GM12878 (cell line): ENCODE measurements at regions not wholly inside any gene's neighbourhood (a gene's known extent, or its start where the extent isn't known, plus 50 kb on each side); places are given as distances from the start of the nearest gene placed in this dataset.

ENCODE experiments used
- ATAC-seq: fragments of 200-7000 bp; cut with Tn5 transposase; 3 replicates; pipeline ENCODE4 v1.9.1; 2020; ENCODE audit warnings: mild to moderate bottlenecking, moderate library complexity
- BruUV-seq: library from RNA; stranded (reverse); fragments of 400-500 nt; replicated peaks from 2 replicates; lab custom pipeline; 2021; lab: Mats Ljungman, UMichigan
- CTCF ChIA-PET: fragments of 300-600 bp; sonication (Branson Sonifier 250); formaldehyde crosslinking; extraction: SDS; loops from one replicate; lab custom pipeline; 2021; ENCODE audit warnings: inconsistent platforms; lab: Yijun Ruan, JAX
- POLR2A ChIA-PET: fragments of 350-600 bp; formaldehyde crosslinking; extraction: SDS; loops from one replicate; lab custom pipeline; 2021; ENCODE audit warnings: inconsistent platforms; lab: Charles Lee
- RAD21 ChIA-PET: fragments of 300-600 bp; sonication (Branson Sonifier 250); formaldehyde crosslinking; loops from one replicate; lab custom pipeline; 2023; ENCODE audit warnings: antibody characterized with exemption; ENCODE audit not compliant: unreplicated experiment; lab: Charles Lee
- SMC1A ChIA-PET: fragments of 300-600 bp; sonication (Branson Sonifier 250); formaldehyde crosslinking; loops from one replicate; lab custom pipeline; 2023; ENCODE audit not compliant: unreplicated experiment, uncharacterized antibody; lab: Charles Lee
- DNase-seq: peaks from one replicate; pipeline ENCODE4 v3.0.0-alpha.2; 2011; ENCODE audit warnings: low read depth, low spot score
- FAIRE-seq: peaks from 3 replicates; lab custom pipeline; 2011; peaks lifted over from hg19 to GRCh38; lab: Jason Lieb, UNC
- H2AFZ ChIP-seq: 2 replicates; pipeline ENCODE4 v1.6.0; 2011; ENCODE audit warnings: low read depth, low read length, control low read depth; ENCODE audit not compliant: control insufficient read depth
- H3K27ac ChIP-seq: 2 replicates; pipeline ENCODE4 v1.5.1; 2011; ENCODE audit warnings: control low read depth; ENCODE audit not compliant: control insufficient read depth, insufficient read depth
- H3K27me3 ChIP-seq, 2 experiments: replicated peaks in 1 of 2; 2 replicates each; pipeline versions ENCODE4 v1.6.0 to v1.6.1; 2011; ENCODE audit warnings: low read length in 1 of 2; ENCODE audit not compliant: control insufficient read depth in 2 of 2, insufficient read depth in 2 of 2
- H3K36me3 ChIP-seq, 2 experiments: 2 replicates each; pipeline ENCODE4 v1.5.1; 2011; ENCODE audit warnings: low read length in 1 of 2; ENCODE audit not compliant: control insufficient read depth in 2 of 2, insufficient read depth in 2 of 2
- H3K4me1 ChIP-seq: 2 replicates; pipeline ENCODE4 v1.6.1; 2011; ENCODE audit warnings: mild to moderate bottlenecking, low read length, moderate library complexity, mixed read lengths; ENCODE audit not compliant: control insufficient read depth, insufficient read depth
- H3K4me2 ChIP-seq: 2 replicates; pipeline ENCODE4 v1.6.0; 2011; ENCODE audit warnings: control low read depth; ENCODE audit not compliant: control insufficient read depth, insufficient read depth
- H3K4me3 ChIP-seq: fragments of 200-600 bp; sonication (generic); 2 replicates; pipeline ENCODE4 v1.5.1; 2016
- H3K79me2 ChIP-seq: 2 replicates; pipeline ENCODE4 v1.6.0; 2011; ENCODE audit warnings: low read length; ENCODE audit not compliant: control insufficient read depth, insufficient read depth
- H3K9ac ChIP-seq: 2 replicates; pipeline ENCODE4 v1.8.0; 2011; ENCODE audit warnings: low read length, control low read depth, mixed read lengths; ENCODE audit not compliant: control insufficient read depth, insufficient read depth
- H3K9me3 ChIP-seq: replicated peaks from 3 replicates; pipeline ENCODE4 v1.5.1; 2011; ENCODE audit warnings: mild to moderate bottlenecking, low read length; ENCODE audit not compliant: control insufficient read depth, insufficient read depth
- H4K20me1 ChIP-seq: 2 replicates; pipeline ENCODE4 v1.6.0; 2011; ENCODE audit not compliant: control insufficient read depth, insufficient read depth
- BCL11A ChIP-seq: IDR thresholded peaks from 2 replicates; pipeline ENCODE4 v1.6.1; 2011; ENCODE audit warnings: low read depth, low read length
- CBFB ChIP-seq: IDR thresholded peaks from 2 replicates; pipeline ENCODE4 v1.6.1; 2016; ENCODE audit warnings: antibody characterized with exemption, low read depth
- CHD1 ChIP-seq: IDR thresholded peaks from 2 replicates; pipeline ENCODE4 v1.6.1; 2012; ENCODE audit warnings: low read depth, low read length, improper control_type of control experiment
- EGR1 ChIP-seq, 2 experiments: IDR thresholded peaks; 1 replicate in 1 of 2; 2 replicates in 1 of 2; pipeline ENCODE4 v1.6.1; 2011 to 2012; ENCODE audit warnings: low read depth in 2 of 2, low read length in 2 of 2, borderline replicate concordance in 1 of 2, mild to moderate bottlenecking in 1 of 2, moderate library complexity in 1 of 2
- ELK1 ChIP-seq: IDR thresholded peaks from 2 replicates; pipeline ENCODE4 v1.6.1; 2012; ENCODE audit warnings: low read depth, low read length, improper control_type of control experiment
- JUND ChIP-seq: IDR thresholded peaks from 2 replicates; pipeline ENCODE4 v1.6.1; 2012; ENCODE audit warnings: low read depth, mild to moderate bottlenecking, low read length, improper control_type of control experiment, moderate library complexity
- MAX ChIP-seq: IDR thresholded peaks from 2 replicates; pipeline ENCODE4 v1.6.1; 2012; ENCODE audit warnings: low read depth, low read length, improper control_type of control experiment
- MTA3 ChIP-seq: IDR thresholded peaks from 2 replicates; pipeline ENCODE4 v1.6.1; 2012; ENCODE audit warnings: low read length, inconsistent platforms, borderline replicate concordance
- MXI1 ChIP-seq: fragments of 150-350 bp; IDR thresholded peaks from 2 replicates; pipeline ENCODE4 v1.6.1; 2011; ENCODE audit warnings: low read depth, mild to moderate bottlenecking, inconsistent platforms, low read length, improper control_type of control experiment
- MYB ChIP-seq: fragments of 150-350 bp; IDR thresholded peaks from 2 replicates; pipeline ENCODE4 v1.6.1; 2014; ENCODE audit warnings: mild to moderate bottlenecking, low read depth, low read length, borderline replicate concordance
- NFYA ChIP-seq: IDR thresholded peaks from 2 replicates; pipeline ENCODE4 v1.6.1; 2011; ENCODE audit warnings: low read depth, mild to moderate bottlenecking, low read length, improper control_type of control experiment, borderline replicate concordance
- PAX5 ChIP-seq: IDR thresholded peaks from 2 replicates; pipeline ENCODE4 v1.6.1; 2011; ENCODE audit warnings: low read depth, low read length, borderline replicate concordance
- SIX5 ChIP-seq: IDR thresholded peaks from 2 replicates; pipeline ENCODE4 v1.6.1; 2011; ENCODE audit warnings: mild to moderate bottlenecking, low read depth, low read length, moderate library complexity; ENCODE audit not compliant: severe bottlenecking
- SRF ChIP-seq, 2 experiments: IDR thresholded peaks; 2 replicates each; pipeline ENCODE4 v1.6.1; 2011; ENCODE audit warnings: low read depth in 2 of 2, low read length in 2 of 2, mild to moderate bottlenecking in 1 of 2, moderate library complexity in 1 of 2
- TAF1 ChIP-seq: IDR thresholded peaks from 2 replicates; pipeline ENCODE4 v1.6.1; 2011; ENCODE audit warnings: mild to moderate bottlenecking, low read depth, low read length, borderline replicate concordance
- TCF12 ChIP-seq: IDR thresholded peaks from 2 replicates; pipeline ENCODE4 v1.6.1; 2011; ENCODE audit warnings: low read depth, mild to moderate bottlenecking, low read length
- TCF3 ChIP-seq: IDR thresholded peaks from 2 replicates; pipeline ENCODE4 v1.6.1; 2012; ENCODE audit warnings: low read depth, mild to moderate bottlenecking, low read length, borderline replicate concordance; ENCODE audit not compliant: insufficient read depth
- WRNIP1 ChIP-seq: IDR thresholded peaks from 2 replicates; pipeline ENCODE4 v1.6.1; 2011; ENCODE audit warnings: low read depth, low read length, improper control_type of control experiment, borderline replicate concordance
- WGBS: methylation state at CpG from one replicate; pipeline ENCODE4 v1.1.6; 2016; ENCODE audit warnings: low lambda C conversion rate; ENCODE audit not compliant: insufficient replicate concordance, insufficient coverage; ENCODE audit errors: missing lambda C conversion rate; 5-methylcytosine and 5-hydroxymethylcytosine counted together
- in situ Hi-C: fragments of 300-500 bp; cut with MboI; formaldehyde crosslinking; loops from 9 replicates; pipeline ENCODE4 v1.14.3; 2018; ENCODE audit warnings: mixed read lengths
- intact Hi-C: fragments of 100-400 bp; cut with micrococcal nuclease; formaldehyde crosslinking; loops from one replicate; pipeline ENCODE4 v1.14.2; 2022; ENCODE audit not compliant: unreplicated experiment
- TF ChIP-seq, protein P1 (sequence below): fragments of 450-650 bp; IDR thresholded peaks from 2 replicates; pipeline ENCODE4 v1.6.1; 2017; ENCODE audit warnings: mild to moderate bottlenecking, moderate library complexity

GRCh38 chr12:102618197-102618877, 138.0 kb upstream of the IGF1 start:
- TF ChIP-seq, protein P1, sequence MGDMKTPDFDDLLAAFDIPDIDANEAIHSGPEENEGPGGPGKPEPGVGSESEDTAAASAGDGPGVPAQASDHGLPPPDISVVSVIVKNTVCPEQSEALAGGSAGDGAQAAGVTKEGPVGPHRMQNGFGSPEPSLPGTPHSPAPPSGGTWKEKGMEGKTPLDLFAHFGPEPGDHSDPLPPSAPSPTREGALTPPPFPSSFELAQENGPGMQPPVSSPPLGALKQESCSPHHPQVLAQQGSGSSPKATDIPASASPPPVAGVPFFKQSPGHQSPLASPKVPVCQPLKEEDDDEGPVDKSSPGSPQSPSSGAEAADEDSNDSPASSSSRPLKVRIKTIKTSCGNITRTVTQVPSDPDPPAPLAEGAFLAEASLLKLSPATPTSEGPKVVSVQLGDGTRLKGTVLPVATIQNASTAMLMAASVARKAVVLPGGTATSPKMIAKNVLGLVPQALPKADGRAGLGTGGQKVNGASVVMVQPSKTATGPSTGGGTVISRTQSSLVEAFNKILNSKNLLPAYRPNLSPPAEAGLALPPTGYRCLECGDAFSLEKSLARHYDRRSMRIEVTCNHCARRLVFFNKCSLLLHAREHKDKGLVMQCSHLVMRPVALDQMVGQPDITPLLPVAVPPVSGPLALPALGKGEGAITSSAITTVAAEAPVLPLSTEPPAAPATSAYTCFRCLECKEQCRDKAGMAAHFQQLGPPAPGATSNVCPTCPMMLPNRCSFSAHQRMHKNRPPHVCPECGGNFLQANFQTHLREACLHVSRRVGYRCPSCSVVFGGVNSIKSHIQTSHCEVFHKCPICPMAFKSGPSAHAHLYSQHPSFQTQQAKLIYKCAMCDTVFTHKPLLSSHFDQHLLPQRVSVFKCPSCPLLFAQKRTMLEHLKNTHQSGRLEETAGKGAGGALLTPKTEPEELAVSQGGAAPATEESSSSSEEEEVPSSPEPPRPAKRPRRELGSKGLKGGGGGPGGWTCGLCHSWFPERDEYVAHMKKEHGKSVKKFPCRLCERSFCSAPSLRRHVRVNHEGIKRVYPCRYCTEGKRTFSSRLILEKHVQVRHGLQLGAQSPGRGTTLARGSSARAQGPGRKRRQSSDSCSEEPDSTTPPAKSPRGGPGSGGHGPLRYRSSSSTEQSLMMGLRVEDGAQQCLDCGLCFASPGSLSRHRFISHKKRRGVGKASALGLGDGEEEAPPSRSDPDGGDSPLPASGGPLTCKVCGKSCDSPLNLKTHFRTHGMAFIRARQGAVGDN = no peak
- TF ChIP-seq MAX = no peak
- no peak for TF ChIP-seq NFYA
- no peak for TF ChIP-seq ELK1
- TF ChIP-seq CHD1 = no peak
- TF ChIP-seq SRF (IDR thresholded peaks at IDR 0.05; ENCODE audit: low read depth in 2 of 2, low read length in 2 of 2) = no peak
- no peak for TF ChIP-seq WRNIP1
- TF ChIP-seq TAF1 = no peak
- TF ChIP-seq CBFB = no peak
- TF ChIP-seq BCL11A = no peak
- no peak for TF ChIP-seq MXI1
- no peak for TF ChIP-seq MTA3
- TF ChIP-seq SIX5 = no peak
- no peak for TF ChIP-seq JUND
- no peak for TF ChIP-seq TCF12
- TF ChIP-seq EGR1 (IDR thresholded peaks at IDR 0.05; ENCODE audit: borderline replicate concordance in 1 of 2, low read depth in 2 of 2, low read length in 2 of 2) = no peak
- no peak for TF ChIP-seq TCF3
- TF ChIP-seq MYB = no peak
- TF ChIP-seq PAX5 = no peak
- Histone ChIP-seq H3K79me2 (no peaks in the 10 kb centered on the region), H4K20me1 (no peaks in the 10 kb centered on the region), H3K27ac (no peak overlapping the region), H3K9me3 (no peaks in the 10 kb centered on the region), H2AFZ (no peak overlapping the region), H3K4me1 (no peaks in the 10 kb centered on the region), H3K4me3 (no peak overlapping the region), H3K4me2 (no peak overlapping the region), H3K27me3 (no peaks in the 10 kb centered on the region), H3K36me3 (no peaks in the 10 kb centered on the region), H3K9ac (no peak overlapping the region)
- no TSS peak for BruUV-seq
- 28% methylated on average over 5 of the region's 5 CpGs for WGBS
- FAIRE-seq (no peak), DNase-seq (no peak), ATAC-seq (no peak)
- in situ Hi-C loops = no loop called here
- ChIA-PET SMC1A (no interaction called here), RAD21 (no interaction called here), POLR2A (no interaction called here), CTCF (interaction anchor here (0.7 kb wide), 1 partner anchor 523 kb away, joined by 3 read pairs; no protein-coding TSS in a partner anchor)
- intact Hi-C loops = no loop called here
